GM21526 (cell line): ENCODE measurements at regions not wholly inside any gene's neighbourhood (a gene's known extent, or its start where the extent isn't known, plus 50 kb on each side); places are given as distances from the start of the nearest gene placed in this dataset.

Experiments
- ATAC-seq: cut with Tn5 transposase; IDR thresholded peaks from one replicate; pipeline ENCODE4 v1.9.1; 2021; ENCODE audit warnings: moderate library complexity; ENCODE audit not compliant: unreplicated experiment, low FRiP score

DNA sequence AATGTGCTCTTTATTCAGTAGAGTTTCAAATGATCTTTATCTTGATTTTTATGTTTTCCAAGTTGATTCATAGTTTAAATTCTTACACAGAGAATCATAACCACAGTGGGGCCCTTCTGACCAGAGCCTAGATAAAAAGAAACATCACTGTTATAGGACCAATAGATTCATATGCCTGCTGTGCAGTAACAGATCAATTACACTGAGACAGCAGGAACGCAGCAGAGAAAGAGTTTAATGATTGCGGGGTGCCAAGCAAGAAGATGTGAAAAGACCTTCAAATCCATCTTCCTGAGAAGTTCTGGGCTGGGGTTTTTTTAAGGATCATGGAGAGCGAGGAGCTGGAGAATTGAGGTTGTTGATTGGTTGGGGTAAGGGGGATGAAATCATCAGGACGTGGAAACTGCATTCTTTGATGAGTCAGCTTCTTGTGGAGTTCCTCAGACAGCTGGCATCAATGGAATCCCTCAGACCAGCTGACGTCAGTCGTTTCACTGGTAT is 346.6 kb downstream of the TBC1D4 start:
- no peak for ATAC-seq

DNA sequence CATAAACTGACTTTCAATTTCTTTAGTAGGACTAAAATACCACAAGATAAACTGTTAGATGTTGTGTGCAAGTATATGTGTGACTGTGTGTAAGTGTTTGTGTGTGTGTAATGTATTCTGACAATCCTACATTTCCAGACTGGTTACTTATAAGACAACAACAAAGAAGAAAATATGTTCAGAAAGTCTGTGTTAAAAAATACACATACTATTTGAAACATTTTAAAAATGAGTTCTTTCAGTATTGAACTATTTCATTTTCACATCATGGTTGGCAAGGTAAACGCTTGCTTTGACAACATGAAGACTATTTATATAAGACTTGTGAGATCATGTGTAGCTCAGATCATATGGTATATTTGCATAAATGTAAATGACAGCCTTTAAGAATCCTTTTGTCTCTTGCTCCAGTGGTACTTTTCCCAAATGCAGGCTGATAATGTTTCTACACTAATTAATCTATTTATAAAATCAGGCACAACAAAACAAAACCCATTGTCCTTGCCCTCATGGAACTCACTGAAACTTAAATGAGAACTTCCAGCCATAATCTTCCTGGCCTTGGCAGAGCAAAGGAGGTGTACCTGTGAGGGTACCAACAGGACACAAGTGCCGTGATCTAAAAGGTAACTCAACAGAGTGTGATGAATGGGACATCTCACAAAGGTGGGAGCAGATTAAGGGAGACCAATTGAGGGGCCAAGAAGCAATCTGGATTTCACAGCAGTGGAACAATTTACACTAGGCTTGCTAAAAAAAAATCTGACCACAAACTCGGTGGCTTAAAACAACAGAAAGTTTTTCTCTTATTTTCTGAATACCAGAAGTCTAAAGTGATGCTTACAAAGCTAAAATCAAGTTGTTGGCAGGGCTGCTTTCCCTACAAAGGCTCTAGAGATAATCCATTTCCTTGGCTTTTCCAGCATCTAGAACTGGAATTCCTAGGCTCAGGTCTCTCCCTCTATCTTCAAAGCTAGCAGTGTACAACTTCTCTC is 349.0 kb downstream of the TBC1D4 start:
- ATAC-seq = no peak

DNA sequence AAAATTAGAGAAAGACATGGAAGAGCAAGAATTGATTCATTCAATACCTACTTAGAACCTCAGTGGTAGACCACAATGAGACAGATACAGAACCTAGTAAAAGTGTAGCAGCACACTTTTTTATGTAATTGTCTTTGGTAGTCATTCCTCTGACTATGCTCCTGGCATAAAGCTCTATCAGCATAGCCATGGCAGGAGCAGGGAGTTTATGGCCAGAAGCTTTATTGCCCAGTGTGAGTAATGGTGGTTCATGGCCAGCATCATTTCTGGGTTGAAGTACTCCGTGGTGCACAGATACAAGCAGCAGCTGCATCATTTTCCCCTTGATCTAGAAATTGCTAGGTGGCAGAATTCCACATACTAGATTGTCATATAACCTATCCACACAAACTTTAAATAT is 352.6 kb downstream of the TBC1D4 start:
- no peak for ATAC-seq

DNA sequence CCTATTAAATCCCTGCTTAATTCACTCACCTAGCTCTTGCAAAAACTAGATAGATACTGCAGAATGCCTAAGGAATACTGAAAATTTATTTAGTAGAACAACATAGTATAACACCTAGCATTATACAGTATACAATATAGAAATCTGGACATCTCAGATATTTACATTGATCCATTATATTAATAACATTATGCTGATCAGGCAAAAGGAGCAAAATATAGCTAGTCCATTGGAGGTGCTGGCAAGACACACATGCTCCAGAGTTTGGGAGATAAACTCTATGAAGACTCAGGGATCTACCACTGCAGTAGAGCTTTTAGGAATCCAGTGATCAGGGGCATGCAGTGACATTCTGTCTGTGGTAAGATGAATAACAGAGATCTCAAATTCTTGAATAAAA is 357.6 kb downstream of the TBC1D4 start:
- no peak for ATAC-seq

DNA sequence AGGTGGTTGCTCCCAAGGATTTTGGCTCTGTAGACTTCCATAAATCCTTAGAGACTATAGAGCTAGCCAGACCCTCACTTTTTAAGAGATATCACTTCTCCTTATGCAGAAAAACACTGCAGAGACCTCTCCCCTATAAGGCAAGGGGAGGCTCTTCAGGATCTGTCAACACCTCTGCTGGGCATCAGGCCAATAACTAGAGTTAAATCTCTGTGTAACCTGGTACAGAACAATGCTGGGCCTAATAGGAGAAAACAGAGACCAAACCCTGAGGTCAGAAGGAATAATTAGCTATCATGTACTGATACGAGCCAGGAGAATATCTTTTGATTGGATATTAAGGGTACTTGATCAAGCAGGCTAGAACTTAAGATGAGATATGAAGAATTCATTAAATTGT is 358.5 kb downstream of the TBC1D4 start:
- ATAC-seq = no peak

DNA sequence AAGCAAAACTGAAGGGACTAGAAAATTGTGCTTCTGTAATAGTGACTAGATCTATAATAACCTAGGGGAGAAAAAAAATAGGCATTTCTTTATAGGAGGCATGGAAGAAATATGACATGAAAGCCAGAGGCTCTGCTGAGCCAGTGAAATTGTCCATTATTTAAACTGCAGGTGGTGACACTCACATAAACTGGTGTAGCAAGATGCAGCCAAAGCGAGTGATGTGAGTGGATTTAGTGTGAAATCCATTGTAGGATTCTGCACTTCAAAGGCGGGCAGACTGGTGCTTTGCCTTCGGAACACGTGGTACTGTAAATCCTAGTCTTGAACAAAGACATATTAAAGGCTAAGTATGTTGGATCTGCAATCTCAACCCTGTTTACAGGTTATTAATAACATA is 361.9 kb downstream of the TBC1D4 start:
- no peak for ATAC-seq

DNA sequence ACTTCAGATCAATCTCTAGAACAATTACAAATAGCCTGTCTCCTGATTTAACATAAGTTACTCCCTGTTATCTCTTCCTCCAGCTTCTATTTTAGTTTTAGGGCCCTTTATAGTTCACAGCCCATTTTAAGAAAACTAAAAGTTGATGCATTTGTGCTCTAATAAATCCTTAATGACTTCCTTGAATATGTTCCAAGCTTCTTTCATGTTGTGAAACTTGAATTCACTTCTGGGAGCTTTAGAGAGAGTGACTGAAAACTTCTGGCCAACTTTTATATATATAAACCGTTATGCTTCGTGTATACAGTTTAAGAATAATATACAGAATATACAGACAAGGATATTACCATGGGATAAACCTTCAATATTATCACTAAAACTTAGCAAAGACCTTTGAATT is 366.8 kb downstream of the TBC1D4 start:
- ATAC-seq = no peak

DNA sequence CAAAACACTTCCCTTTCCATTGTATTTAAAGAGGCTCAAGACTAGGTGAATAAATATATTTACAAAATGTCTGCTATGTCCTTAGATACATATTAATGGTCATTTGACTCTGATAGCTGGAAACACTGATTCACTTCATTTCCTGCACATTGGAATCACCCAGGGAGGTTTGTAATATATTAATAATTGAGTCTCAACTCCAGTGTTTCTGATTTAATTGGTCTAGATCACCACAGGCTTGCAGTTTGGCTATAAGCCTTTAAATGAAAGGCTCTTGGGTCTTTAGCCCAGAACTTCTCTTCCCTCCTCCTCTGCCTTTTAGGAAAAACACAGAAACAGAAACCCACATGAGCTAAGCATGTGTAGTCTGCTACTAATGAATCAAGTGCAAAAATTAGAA is 378.0 kb downstream of the TBC1D4 start:
- no peak for ATAC-seq

DNA sequence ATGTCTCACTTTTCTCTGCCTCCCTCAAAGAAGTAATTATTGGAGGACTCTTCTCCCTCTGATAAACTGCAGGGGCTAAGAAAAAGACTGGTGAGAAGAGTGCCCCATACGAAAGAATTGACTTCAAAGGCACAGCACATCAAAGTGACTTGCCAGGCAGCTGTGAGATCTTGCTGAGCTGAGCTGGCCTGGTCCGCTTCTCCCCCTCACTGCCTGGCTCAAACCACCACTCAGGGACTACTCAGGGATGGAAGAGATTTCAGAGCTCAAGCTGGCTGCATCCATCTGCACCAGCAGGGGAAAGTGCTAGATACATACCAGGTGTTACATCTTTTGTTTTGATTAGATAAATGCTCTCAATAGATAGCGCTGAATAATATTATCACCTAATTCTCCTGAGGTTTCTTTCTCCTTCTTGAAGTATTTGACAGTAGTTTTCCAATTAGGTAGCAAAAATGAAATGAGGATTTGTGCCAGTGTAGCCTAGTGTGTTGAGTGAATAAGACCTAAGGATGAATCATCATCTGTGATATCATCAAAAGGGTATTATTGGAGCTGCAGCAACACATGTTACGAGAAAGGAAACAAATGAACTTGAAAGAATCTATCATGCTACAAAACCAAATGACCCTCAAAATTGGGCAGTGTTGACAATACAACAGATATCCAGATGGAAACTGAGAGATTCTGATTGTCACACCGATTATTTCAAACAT is 379.8 kb downstream of the TBC1D4 start:
- no peak for ATAC-seq

DNA sequence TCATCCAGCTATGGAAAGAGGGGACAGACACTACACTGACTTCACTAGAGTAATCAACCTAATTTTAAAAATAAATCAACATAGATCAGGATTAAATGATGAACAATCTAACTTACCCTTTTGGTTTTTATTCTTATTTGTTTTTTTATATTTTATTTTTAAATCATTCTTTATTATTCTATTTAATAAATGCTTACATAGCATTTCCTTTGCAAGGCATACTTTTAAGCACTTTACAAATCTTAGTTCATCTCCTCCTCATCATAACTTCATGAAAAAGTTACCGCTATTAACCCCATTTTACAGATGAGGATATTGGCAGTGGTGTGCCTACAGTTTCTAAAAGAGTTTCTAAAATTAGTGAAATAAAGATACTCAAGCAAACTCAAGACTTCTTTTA is 380.6 kb downstream of the TBC1D4 start:
- ATAC-seq = no peak

DNA sequence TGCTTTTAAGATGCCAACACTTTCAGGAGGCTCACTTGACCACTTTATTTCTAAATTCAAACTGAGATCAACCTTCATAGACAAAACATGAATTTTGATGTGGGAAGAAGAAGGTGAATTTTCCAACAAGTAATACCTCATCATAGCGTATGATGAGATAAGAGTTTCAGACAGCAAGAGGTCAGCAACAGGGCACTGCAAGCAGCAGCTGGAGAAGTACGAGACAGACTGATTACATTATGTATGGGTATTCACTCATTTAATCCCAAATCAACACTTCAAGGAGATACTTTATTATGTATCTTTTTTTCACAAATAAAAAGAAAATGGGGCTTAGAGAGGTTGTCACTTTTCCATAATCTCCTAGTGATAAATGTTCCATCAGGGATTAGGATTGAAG is 389.8 kb downstream of the TBC1D4 start:
- ATAC-seq = no peak

DNA sequence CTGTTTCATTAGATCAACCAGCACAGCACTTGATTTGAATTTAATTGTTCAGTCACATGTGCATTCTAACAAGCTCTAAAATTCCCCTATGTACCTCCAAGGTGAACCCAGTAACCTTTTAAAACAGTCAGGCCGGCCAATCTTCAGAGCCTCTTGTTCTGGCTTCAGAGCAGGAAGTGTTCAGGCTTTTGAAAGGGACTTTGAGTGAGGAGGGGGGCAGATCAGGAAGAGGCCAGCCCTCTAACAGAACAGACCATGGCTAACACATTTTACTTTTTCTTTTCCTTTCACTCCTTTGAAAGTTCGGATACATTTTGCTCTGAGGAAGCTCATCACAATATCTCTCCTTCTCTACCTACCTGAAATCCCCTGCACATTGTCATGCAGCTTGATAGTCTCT is 390.3 kb downstream of the TBC1D4 start:
- ATAC-seq = no peak

DNA sequence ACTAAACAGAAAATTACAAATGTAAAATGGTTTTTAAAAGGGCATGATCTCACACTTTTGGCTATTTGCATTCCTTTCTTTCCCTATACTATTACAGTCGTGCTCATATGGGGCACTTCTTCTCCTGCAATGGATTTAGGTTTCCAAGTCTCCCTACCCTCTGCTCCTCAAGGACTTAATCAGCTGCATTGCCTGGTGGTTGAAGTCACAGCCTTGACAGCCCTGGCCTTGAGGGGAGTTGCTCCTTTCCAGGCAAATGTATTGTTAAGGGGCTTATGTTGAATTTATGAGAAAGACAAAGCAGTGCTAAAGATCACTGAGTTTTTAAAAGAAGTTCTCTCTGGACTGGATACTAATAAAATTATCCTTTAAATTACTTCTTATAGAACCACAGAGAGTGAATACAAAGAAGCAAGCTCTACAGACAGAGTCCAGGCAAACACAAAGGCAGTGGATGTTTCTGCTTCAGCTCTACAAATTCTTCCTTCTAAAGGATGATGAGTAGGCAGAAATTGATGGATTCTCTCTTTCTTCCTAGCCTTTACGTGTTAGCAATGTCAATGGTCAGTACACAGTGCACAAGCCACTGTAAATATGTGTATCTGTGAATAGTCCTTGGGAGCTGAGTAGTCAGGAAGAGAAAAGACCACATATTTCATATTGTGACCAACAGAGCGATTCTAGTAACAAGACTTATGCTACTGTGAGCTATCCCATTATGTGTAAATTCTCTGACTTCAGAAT is 390.9 kb downstream of the TBC1D4 start:
- ATAC-seq = no peak

DNA sequence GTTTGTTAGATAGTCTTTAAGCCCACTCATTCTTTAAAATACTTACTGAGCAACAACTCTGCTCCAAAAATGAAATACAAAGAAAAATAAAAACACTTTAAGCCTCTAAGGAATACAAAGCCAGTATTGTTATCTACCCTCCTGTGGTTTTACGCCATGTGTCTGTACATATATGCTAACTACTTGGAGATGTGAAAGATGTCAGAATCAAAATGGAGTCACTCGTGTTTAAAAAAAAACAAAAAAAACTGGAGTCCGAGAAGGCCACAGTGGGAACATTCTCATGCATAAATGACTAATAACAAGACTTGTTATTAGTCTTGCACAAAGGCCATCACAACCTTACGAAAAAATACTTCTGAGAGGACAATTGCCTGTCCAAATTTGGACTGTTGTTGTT is 393.1 kb downstream of the TBC1D4 start:
- ATAC-seq = no peak

DNA sequence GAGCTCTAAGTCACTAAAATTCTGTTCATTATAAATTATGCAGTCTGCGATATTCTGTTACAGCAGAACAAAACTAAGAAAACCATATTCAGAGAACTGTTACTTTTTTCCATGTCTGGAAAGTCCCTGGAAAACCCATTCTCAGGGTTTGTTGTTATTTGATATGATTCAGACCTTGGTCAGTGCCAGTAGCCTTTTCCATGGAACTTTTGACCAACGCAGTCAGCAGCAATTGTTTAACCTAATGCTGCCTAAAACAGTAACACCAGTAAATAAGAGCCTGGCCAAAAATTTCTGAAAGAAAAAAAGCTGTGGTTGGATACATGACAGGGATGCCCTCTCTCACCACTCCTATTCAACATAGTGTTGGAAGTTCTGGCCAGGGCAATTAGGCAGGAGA is 402.7 kb downstream of the TBC1D4 start:
- no peak for ATAC-seq

DNA sequence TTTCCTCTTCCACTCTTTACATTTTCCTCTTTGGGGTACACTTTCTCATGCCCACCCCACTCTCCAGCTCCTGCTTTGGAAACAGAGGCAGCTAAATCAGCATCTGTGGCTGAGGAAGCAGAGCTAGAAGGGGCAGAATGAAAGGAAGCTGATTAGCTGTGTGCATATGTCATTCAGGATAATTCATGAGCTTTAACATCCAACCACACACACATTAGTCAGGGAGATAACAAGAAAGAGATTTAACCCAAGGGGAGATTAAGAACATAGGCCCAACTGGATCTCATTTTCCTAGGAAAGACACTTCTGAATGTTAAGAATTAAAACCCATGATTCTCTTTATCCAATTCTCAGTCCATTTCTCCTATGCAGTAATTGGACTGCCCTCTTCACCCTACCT is 405.5 kb downstream of the TBC1D4 start:
- ATAC-seq = no peak

DNA sequence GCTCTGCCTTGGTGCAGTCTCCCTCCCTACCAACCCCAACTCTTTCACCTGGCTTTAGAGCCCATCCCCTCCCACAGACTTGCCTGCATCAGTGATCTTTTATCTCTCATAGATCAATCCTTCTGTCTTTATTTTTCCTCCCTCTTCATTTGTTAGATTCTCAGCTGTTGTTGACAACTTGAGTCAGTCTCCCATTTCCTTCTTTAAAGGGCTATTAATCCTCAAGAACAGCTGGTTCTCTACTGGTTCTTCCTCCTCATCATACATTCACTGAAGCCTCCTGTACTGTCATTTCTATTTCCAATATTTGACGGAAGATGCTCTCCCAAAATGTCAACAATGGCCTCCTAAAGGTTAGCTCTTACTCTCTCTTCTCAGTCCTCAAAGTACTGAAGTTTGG is 408.2 kb downstream of the TBC1D4 start:
- no peak for ATAC-seq

DNA sequence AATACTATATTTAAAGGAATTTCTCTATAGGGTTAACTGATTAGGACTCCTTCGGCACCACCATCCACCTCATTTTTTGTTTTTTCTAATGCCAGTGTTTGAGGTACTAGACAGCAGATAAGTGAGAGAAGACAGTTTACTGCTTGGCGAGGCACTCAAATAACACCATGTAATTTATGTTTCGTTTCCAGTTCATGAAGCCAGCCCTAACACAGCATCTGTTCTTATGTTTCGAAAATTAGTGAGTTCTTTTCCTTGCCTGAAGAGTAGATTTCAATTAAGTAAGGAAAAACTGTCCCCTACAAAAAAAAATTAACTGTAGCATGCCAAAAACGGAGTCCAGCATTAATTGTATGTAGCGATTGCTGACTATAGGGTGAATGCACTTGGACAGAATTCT is 409.1 kb downstream of the TBC1D4 start:
- no peak for ATAC-seq

DNA sequence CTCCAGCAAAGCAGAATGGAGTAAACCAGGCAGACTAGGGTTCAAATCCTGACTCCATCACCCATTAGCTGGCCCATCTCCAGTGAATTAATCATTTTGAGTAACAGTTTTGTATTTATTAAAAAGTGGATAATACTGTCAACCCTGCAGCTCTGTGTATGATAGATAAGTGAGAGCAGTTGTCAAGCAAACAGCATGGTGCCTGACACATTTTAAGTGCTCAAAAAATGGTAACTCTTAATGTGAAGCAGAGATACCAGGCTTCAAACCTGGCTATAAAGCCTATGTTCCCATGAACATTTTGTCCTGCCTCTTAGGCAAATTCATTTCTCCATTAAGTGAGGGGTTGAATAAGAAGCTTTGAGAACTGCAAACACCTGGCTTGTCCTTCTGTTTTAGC is 409.6 kb downstream of the TBC1D4 start:
- no peak for ATAC-seq

DNA sequence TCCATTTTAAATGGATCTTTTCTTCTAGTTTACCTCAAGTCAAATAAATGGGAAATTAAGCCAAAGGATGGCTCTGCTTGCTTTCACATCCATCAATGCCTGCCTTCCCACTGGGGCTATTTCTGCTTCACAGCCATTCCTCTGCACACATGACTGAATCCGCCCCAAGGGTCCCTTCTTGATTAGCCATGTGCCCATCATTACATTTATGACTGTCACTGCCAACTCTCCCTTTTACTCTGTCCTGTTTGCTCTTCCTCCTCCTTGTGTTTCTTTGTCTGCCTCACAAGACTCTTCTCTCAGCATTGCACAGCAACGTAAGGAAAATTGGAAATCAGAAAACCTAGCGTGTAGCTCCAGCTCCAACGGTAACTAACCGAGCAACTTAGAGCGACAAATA is 410.2 kb downstream of the TBC1D4 start:
- ATAC-seq = no peak

DNA sequence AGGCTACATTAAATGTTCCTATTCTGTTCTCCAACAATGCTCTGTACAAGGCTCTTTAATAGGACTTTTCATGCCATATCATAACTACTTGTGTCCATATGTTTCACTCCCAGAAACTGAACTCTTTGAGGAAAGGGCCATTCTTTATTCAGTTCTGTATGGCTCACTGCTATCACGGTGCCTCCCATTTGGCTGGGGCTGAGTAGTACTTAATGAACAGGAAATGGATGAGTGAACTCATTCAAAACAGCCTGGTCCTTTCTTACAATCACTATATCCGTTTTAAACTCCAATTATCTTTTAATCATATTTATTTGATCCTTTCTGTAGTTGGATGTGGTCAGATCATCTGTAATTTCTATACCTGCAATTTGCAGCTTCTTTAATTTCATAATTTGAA is 410.6 kb downstream of the TBC1D4 start:
- no peak for ATAC-seq
